ENCODE measurements at regions not wholly inside any gene's neighbourhood (a gene's known extent, or its start where the extent isn't known, plus 50 kb on each side); places are given as distances from the start of the nearest gene placed in this dataset.

DNA sequence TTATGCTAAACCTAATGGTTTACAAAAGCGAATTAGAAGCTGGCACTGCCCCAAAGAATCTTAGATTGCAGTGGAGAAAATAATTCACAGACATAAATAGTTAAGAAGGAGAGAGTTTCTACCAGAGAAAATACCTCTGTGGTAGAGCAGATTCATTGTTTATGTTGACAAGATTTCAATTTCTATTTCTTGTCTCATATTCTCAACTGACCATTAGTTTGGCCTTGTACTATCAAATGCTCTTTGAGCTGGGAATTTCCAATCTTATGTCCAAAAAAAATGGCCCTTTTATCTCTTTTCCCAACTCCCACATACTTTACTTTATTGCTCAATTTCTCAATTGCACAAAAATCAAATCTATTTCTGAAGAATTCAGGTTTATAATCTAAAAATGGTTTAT lies 804.1 kb upstream of the CITED2 start:
- TF ChIP-seq EZH2 (IDR thresholded peaks at IDR 0.05; ENCODE audit: borderline replicate concordance, low read depth, low read length, poor library complexity, severe bottlenecking) (no peak), CTCF (conservative IDR thresholded peaks at IDR 0.05; ENCODE audit: low read depth, low read length) (no peak)
- no peaks in the 10 kb centered on the region for H3K9me3 ChIP-seq (ENCODE audit: low read depth, low read length, poor library complexity, severe bottlenecking)
- CTCF ChIA-PET, result no interaction called here
- H3K36me3 ChIP-seq (ENCODE audit: insufficient read depth, low read length, poor library complexity, severe bottlenecking), result no peaks in the 10 kb centered on the region
- intact Hi-C loops (cut with micrococcal nuclease; ENCODE audit: unreplicated experiment), result no loop called here
- H3K27ac ChIP-seq (ENCODE audit: low read depth, low read length, poor library complexity, severe bottlenecking), result no peak overlapping the region
- H3K4me1 ChIP-seq (ENCODE audit: insufficient read depth, low read length, poor library complexity, severe bottlenecking), result peaks cover 7% of the 10 kb centered on the region
- POLR2A ChIA-PET (ENCODE audit: low non-redundant PET), result no interaction called here
- no peaks in the 10 kb centered on the region for H3K27me3 ChIP-seq (replicated peaks; ENCODE audit: insufficient read depth, low read depth, low read length, poor library complexity)
- BruUV-seq (replicated peaks), result no TSS peak
- no peak for DNase-seq (ENCODE audit: low spot score)
- no peak overlapping the region for H3K4me3 ChIP-seq (ENCODE audit: low read depth, low read length, poor library complexity, severe bottlenecking)

DNA sequence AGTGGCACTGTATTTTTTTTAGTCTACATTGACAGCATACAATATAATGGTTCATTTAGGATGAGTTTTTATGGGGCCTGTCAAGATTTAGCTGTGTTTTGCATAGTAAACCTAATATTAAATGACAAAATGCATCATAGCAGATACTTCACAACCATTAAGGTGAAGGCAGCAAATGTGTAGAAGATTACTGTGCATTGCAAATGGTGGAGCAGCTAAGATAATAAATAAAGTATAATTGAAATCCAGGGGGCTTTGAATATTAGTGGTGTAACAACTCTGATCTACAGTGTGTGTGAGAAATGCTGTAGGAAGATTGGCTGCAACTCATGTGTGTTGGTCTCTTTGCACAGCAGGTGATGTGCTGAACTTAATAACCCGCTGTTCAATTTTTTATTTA lies 801.9 kb upstream of the CITED2 start:
- no peaks in the 10 kb centered on the region for H3K9me3 ChIP-seq (ENCODE audit: low read depth, low read length, poor library complexity, severe bottlenecking)
- no peak for DNase-seq (ENCODE audit: low spot score)
- no peak overlapping the region for H3K27ac ChIP-seq (ENCODE audit: low read depth, low read length, poor library complexity, severe bottlenecking)
- H3K27me3 ChIP-seq (replicated peaks; ENCODE audit: insufficient read depth, low read depth, low read length, poor library complexity), result no peaks in the 10 kb centered on the region
- CTCF ChIA-PET, result no interaction called here
- intact Hi-C loops (cut with micrococcal nuclease; ENCODE audit: unreplicated experiment), result no loop called here
- H3K36me3 ChIP-seq (ENCODE audit: insufficient read depth, low read length, poor library complexity, severe bottlenecking), result no peaks in the 10 kb centered on the region
- peaks cover 7% of the 10 kb centered on the region for H3K4me1 ChIP-seq (ENCODE audit: insufficient read depth, low read length, poor library complexity, severe bottlenecking)
- POLR2A ChIA-PET (ENCODE audit: low non-redundant PET), result no interaction called here
- no peak for TF ChIP-seq EZH2 (IDR thresholded peaks at IDR 0.05; ENCODE audit: borderline replicate concordance, low read depth, low read length, poor library complexity, severe bottlenecking)
- TF ChIP-seq CTCF (conservative IDR thresholded peaks at IDR 0.05; ENCODE audit: low read depth, low read length), result no peak
- H3K4me3 ChIP-seq (ENCODE audit: low read depth, low read length, poor library complexity, severe bottlenecking), result no peak overlapping the region
- BruUV-seq (replicated peaks), result no TSS peak

DNA sequence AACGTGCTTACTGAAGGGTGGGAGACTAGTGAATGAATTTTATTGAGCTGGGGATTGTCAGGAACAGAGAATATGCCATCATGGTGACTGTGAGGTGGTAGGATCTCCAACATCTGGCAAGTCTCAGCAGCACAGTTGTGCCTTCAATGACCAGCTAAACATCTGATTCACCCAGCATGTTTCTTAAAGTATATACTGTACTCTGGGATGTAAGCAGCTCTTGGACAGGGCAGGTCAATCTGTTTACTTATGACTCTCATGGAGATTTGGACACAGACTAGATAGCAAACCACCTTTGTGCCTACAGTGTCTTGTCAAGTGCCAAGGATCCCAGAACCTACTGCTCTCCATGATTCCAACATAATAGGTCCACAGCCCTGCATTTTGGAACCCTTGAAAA lies 801.0 kb upstream of the CITED2 start:
- POLR2A ChIA-PET (ENCODE audit: low non-redundant PET), result no interaction called here
- intact Hi-C loops (cut with micrococcal nuclease; ENCODE audit: unreplicated experiment), result no loop called here
- peaks cover 7% of the 10 kb centered on the region for H3K4me1 ChIP-seq (ENCODE audit: insufficient read depth, low read length, poor library complexity, severe bottlenecking)
- TF ChIP-seq EZH2 (IDR thresholded peaks at IDR 0.05; ENCODE audit: borderline replicate concordance, low read depth, low read length, poor library complexity, severe bottlenecking) (no peak), CTCF (conservative IDR thresholded peaks at IDR 0.05; ENCODE audit: low read depth, low read length) (no peak)
- H3K4me3 ChIP-seq (ENCODE audit: low read depth, low read length, poor library complexity, severe bottlenecking), result no peak overlapping the region
- H3K27ac ChIP-seq (ENCODE audit: low read depth, low read length, poor library complexity, severe bottlenecking), result no peak overlapping the region
- no peaks in the 10 kb centered on the region for H3K27me3 ChIP-seq (replicated peaks; ENCODE audit: insufficient read depth, low read depth, low read length, poor library complexity)
- CTCF ChIA-PET, result no interaction called here
- H3K36me3 ChIP-seq (ENCODE audit: insufficient read depth, low read length, poor library complexity, severe bottlenecking), result no peaks in the 10 kb centered on the region
- no peaks in the 10 kb centered on the region for H3K9me3 ChIP-seq (ENCODE audit: low read depth, low read length, poor library complexity, severe bottlenecking)
- BruUV-seq (replicated peaks), result no TSS peak
- DNase-seq (ENCODE audit: low spot score), result no peak

Data from A673 (cell line).